Sigmoid colon (tissue), 6 donors: ENCODE measurements at regions not wholly inside any gene's neighbourhood (a gene's known extent, or its start where the extent isn't known, plus 50 kb on each side); places are given as distances from the start of the nearest gene placed in this dataset.

Experiments
- DNase-seq: peaks from one replicate; pipeline ENCODE4 v3.0.0-alpha.2; 2019
- H3K27ac ChIP-seq, 4 donors: fragments of 200-600 bp; sonication (generic); one replicate each; pipeline ENCODE4 v1.5.1; 2016 to 2019; ENCODE audit warnings: mild to moderate bottlenecking in 1 of 4
- H3K27me3 ChIP-seq, 3 donors: fragments of 200-600 bp; sonication (generic); one replicate each; pipeline ENCODE4 v1.5.1; 2019; ENCODE audit warnings: mild to moderate bottlenecking in 1 of 3
- H3K36me3 ChIP-seq, 4 donors: fragments of 200-600 bp; sonication (generic); one replicate each; pipeline ENCODE4 v1.5.1; 2016 to 2019
- H3K4me1 ChIP-seq, 4 donors: fragments of 200-600 bp; sonication (generic); one replicate each; pipeline ENCODE4 v1.5.1; 2017 to 2019
- H3K4me3 ChIP-seq, 4 donors: fragments of 200-600 bp; sonication (generic); one replicate each; pipeline ENCODE4 v1.5.1; 2017 to 2019; ENCODE audit warnings: mild to moderate bottlenecking in 2 of 4, moderate library complexity in 1 of 4
- H3K9me3 ChIP-seq, 4 donors: fragments of 200-600 bp in 3 of 4; sonication (generic) in 3 of 4; one replicate each; pipeline versions ENCODE4 v1.5.1 to v1.6.1; 2013 to 2019
- CTCF ChIP-seq, 4 experiments: fragments of 450-650 bp in 3 of 4; fragments of 200-600 bp in 1 of 4; IDR thresholded peaks; one replicate each; pipeline ENCODE4 v1.5.1; 2016 to 2019; ENCODE audit warnings: antibody characterized with exemption in 4 of 4, mild to moderate bottlenecking in 3 of 4, moderate library complexity in 2 of 4
- EP300 ChIP-seq, 4 donors: sonication (generic); formaldehyde crosslinking; IDR thresholded peaks; one replicate each; pipeline ENCODE4 v1.6.1; 2017; ENCODE audit warnings: antibody characterized with exemption in 4 of 4
- POLR2A ChIP-seq, 2 donors: fragments of 450-650 bp; IDR thresholded peaks; one replicate each; pipeline ENCODE4 v1.6.1; 2016; ENCODE audit warnings: antibody characterized with exemption in 2 of 2, mild to moderate bottlenecking in 2 of 2, moderate library complexity in 2 of 2
- POLR2AphosphoS5 ChIP-seq, 4 donors: sonication (generic); formaldehyde crosslinking; IDR thresholded peaks; one replicate each; pipeline ENCODE4 v1.6.1; 2017; ENCODE audit warnings: antibody characterized with exemption in 4 of 4
- WGBS, 2 donors: extraction: QIAGEN DNeasy Blood & Tissue Kit; methylation state at CpG; one replicate each; pipeline ENCODE4 v1.1.7; 2013; 5-methylcytosine and 5-hydroxymethylcytosine counted together
- intact Hi-C: fragments of 100-400 bp; cut with DNase I; formaldehyde crosslinking; loops from one replicate; pipeline ENCODE4 v1.15.1; 2023
- donor health status: healthy with polysubstance abuse.
- donor health status: healthy.

GRCh38 chr12:77372026-77372425 lies 306.7 kb upstream of the E2F7 start:
- H3K36me3 ChIP-seq: no peaks in the 10 kb centered on the region
- no peak overlapping the region for H3K4me3 ChIP-seq
- H3K27me3 ChIP-seq: no peaks in the 10 kb centered on the region
- TF ChIP-seq EP300 (IDR thresholded peaks at IDR 0.05) (no peak), POLR2AphosphoS5 (IDR thresholded peaks at IDR 0.05) (no peak), CTCF (IDR thresholded peaks at IDR 0.05) (no peak), POLR2A (IDR thresholded peaks at IDR 0.05) (no peak)
- no peak overlapping the region for H3K27ac ChIP-seq
- no peak for DNase-seq
- H3K4me1 ChIP-seq: no peaks in the 10 kb centered on the region
- intact Hi-C loops: no loop called here
- H3K9me3 ChIP-seq: no peaks in the 10 kb centered on the region
- 27 to 71% methylated on average over 2 of the region's 2 CpGs for WGBS, 2 donors

DNA sequence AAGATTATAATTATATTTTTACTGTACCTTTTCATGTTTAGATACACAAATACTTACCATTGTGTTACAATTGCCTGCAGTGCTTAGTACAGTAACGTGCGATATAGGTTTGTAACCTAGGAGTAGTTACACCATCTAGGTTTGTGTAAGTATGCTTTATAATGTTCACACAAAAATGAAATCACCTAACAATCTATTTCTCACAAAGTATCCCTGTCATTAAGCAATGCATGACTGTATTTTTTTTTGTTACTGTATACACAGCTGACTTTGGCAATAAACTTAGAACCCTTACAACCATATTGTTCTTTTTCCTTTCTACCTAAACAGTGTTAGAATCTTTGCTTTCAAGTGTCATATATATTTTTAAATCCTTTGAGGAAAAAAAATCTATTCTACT lies 303.0 kb upstream of the E2F7 start:
- Histone ChIP-seq H3K27ac (no peak overlapping the region), H3K4me1 (no peaks in the 10 kb centered on the region), H3K4me3 (no peak overlapping the region), H3K27me3 (no peaks in the 10 kb centered on the region), H3K9me3 (no peaks in the 10 kb centered on the region), H3K36me3 (no peaks in the 10 kb centered on the region)
- intact Hi-C loops: no loop called here
- 24 to 67% methylated on average over 2 of the region's 2 CpGs for WGBS, 2 donors
- no peak for TF ChIP-seq CTCF (IDR thresholded peaks at IDR 0.05)
- no peak for TF ChIP-seq POLR2AphosphoS5 (IDR thresholded peaks at IDR 0.05)
- TF ChIP-seq POLR2A (IDR thresholded peaks at IDR 0.05): no peak
- TF ChIP-seq EP300 (IDR thresholded peaks at IDR 0.05): no peak
- no peak for DNase-seq

DNA sequence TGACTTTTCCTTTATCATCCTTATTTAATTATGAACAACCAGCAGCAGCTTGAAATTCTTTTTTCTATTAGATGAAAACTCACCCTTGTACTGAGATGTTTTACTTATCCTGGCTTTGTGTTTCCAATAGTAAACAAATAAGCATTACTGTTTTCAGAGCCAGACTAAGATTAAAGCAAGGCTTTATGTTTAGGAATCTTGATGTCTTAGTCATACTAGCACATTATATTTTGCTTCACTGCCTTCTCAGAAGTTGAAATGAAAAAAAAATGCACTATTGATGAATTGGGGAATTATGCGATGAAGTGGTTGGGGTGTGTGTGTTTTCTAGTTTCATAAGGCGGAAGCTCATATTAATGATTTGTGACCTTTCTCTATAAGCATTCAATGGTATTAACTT lies 301.2 kb upstream of the E2F7 start:
- Histone ChIP-seq H3K36me3 (no peaks in the 10 kb centered on the region), H3K27ac (no peak overlapping the region), H3K4me3 (no peak overlapping the region), H3K9me3 (no peaks in the 10 kb centered on the region), H3K27me3 (no peaks in the 10 kb centered on the region), H3K4me1 (no peaks in the 10 kb centered on the region)
- TF ChIP-seq POLR2AphosphoS5 (IDR thresholded peaks at IDR 0.05): no peak
- no peak for TF ChIP-seq EP300 (IDR thresholded peaks at IDR 0.05)
- TF ChIP-seq POLR2A (IDR thresholded peaks at IDR 0.05): no peak
- no peak for TF ChIP-seq CTCF (IDR thresholded peaks at IDR 0.05)
- 94 to 98% methylated on average over 2 of the region's 2 CpGs for WGBS, 2 donors
- intact Hi-C loops: no loop called here
- DNase-seq: no peak

DNA sequence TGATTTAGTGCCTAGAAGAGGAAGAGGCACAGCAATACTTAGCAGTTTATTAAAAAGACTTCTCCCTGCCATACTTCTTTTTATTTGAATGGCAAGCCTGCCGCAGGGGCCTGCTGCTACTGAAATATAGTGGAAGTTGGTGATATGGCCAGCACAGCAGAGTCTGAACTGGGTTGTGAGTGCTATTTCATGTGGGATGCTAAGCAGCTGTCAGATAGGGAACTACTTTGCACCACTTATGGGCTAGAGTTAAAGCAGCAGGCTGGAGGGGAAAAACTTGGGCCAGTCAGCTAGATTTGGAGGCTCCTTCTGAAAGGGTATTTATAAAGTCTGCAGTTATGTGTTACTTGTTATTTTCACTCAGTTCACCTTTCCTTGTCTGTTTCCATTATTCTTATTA lies 299.0 kb upstream of the E2F7 start:
- TF ChIP-seq CTCF (IDR thresholded peaks at IDR 0.05) (no peak), EP300 (IDR thresholded peaks at IDR 0.05) (no peak), POLR2AphosphoS5 (IDR thresholded peaks at IDR 0.05) (no peak), POLR2A (IDR thresholded peaks at IDR 0.05) (no peak)
- no peak overlapping the region for H3K4me3 ChIP-seq
- no peaks in the 10 kb centered on the region for H3K36me3 ChIP-seq
- no peaks in the 10 kb centered on the region for H3K27me3 ChIP-seq
- H3K4me1 ChIP-seq: no peaks in the 10 kb centered on the region
- intact Hi-C loops: no loop called here
- no peak overlapping the region for H3K27ac ChIP-seq
- DNase-seq: no peak
- 82 to 95% methylated on average over 1 of the region's 1 CpG for WGBS, 2 donors
- H3K9me3 ChIP-seq: no peaks in the 10 kb centered on the region

DNA sequence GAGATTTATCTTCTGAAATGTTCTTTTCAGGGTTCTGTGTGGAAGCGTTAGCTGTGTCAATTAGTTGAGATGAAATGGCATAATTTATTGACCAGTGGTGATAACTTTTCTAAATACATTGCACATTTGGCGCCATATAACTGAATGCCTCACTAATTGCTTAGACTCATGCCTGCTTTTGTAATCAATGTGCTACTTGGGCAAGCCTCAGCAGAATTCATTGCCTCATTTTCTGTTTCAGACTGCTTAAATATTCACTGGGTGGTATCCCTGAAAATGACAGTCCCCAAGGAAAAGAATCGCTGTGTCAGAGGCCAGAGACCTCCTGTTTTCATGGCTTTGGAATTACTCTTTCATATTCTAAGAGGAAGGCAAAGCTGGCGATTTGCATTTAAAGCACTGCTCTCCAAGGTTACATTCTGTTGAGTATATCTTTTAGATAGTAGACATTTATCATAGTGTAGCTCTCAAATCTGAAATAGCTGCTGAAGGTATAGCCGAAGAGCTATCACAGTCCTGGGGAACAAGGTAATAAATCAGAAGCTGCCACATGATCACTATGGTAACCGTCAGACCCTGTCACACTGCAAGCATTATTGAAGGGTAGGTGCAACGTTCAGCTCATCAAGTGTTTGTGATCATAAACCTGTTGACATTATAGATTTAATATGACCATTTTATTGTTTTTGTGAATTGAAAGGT lies 297.3 kb upstream of the E2F7 start:
- Histone ChIP-seq H3K27me3 (no peaks in the 10 kb centered on the region), H3K4me3 (no peak overlapping the region), H3K9me3 (no peaks in the 10 kb centered on the region), H3K36me3 (no peaks in the 10 kb centered on the region), H3K4me1 (no peaks in the 10 kb centered on the region), H3K27ac (no peak overlapping the region)
- no peak for TF ChIP-seq POLR2A (IDR thresholded peaks at IDR 0.05)
- TF ChIP-seq CTCF (IDR thresholded peaks at IDR 0.05): no peak
- no peak for TF ChIP-seq EP300 (IDR thresholded peaks at IDR 0.05)
- TF ChIP-seq POLR2AphosphoS5 (IDR thresholded peaks at IDR 0.05): no peak
- DNase-seq: no peak
- 64 to 65% methylated on average over 7 of the region's 7 CpGs for WGBS, 2 donors
- intact Hi-C loops: no loop called here
